HepG2 (cell line): ENCODE measurements at regions not wholly inside any gene's neighbourhood (a gene's known extent, or its start where the extent isn't known, plus 50 kb on each side); places are given as distances from the start of the nearest gene placed in this dataset.

Experiments
- ATAC-seq: fragments of 200-7000 bp; cut with Tn5 transposase; 3 replicates; pipeline ENCODE4 v1.9.1; 2020; ENCODE audit warnings: mild to moderate bottlenecking, moderate library complexity
- BruUV-seq: library from RNA; stranded (reverse); fragments of 400-500 nt; replicated peaks from 2 replicates; lab custom pipeline; 2021; lab: Mats Ljungman, UMichigan
- CTCF ChIA-PET: fragments of 300-600 bp; formaldehyde crosslinking; extraction: SDS; loops from one replicate; lab custom pipeline; 2021; ENCODE audit warnings: low total read pairs, inconsistent platforms, low intra/inter-chr PET ratio; lab: Yijun Ruan, JAX
- POLR2A ChIA-PET: fragments of 350-600 bp; sonication (Branson Sonifier 250); formaldehyde crosslinking; loops from one replicate; lab custom pipeline; 2020; ENCODE audit warnings: antibody characterized with exemption, inconsistent platforms; lab: Yijun Ruan, JAX
- DNase-seq: peaks from one replicate; pipeline ENCODE4 v3.0.0-alpha.2; 2015; ENCODE audit warnings: low spot score
- FAIRE-seq: peaks from 3 replicates; lab custom pipeline; 2011; peaks lifted over from hg19 to GRCh38; lab: Jason Lieb, UNC
- H2AFZ ChIP-seq: one replicate; pipeline ENCODE4 v1.6.1; 2011; ENCODE audit warnings: low read length, inconsistent platforms
- H3K27ac ChIP-seq: fragments of 300-600 bp; 3 replicates; pipeline ENCODE4 v1.8.0; 2011; ENCODE audit warnings: mixed run types, mild to moderate bottlenecking, mixed read lengths, low read length, inconsistent platforms; ENCODE audit not compliant: insufficient read depth; ENCODE audit errors: extremely low read length
- H3K27me3 ChIP-seq, 2 experiments: fragments of 200-600 bp in 1 of 2; 2 replicates in 1 of 2; 3 replicates in 1 of 2; pipeline versions ENCODE4 v1.6.0 to v1.8.0; 2011; ENCODE audit warnings: low read length in 2 of 2, mild to moderate bottlenecking in 2 of 2, moderate library complexity in 2 of 2, inconsistent platforms in 1 of 2; ENCODE audit not compliant: insufficient read depth in 2 of 2, control insufficient read depth in 1 of 2
- H3K36me3 ChIP-seq, 2 experiments: fragments of 200-600 bp in 1 of 2; replicated peaks in 1 of 2; 2 replicates in 1 of 2; 3 replicates in 1 of 2; pipeline versions ENCODE4 v1.5.1 to v1.8.0; 2011; ENCODE audit warnings: low read length in 2 of 2, inconsistent platforms in 1 of 2; ENCODE audit not compliant: insufficient read depth in 2 of 2, control insufficient read depth in 1 of 2
- H3K4me1 ChIP-seq: 2 replicates; pipeline ENCODE4 v1.5.1; 2012; ENCODE audit warnings: low read length, inconsistent platforms; ENCODE audit not compliant: insufficient read depth
- H3K4me2 ChIP-seq: 2 replicates; pipeline ENCODE4 v1.6.0; 2011; ENCODE audit warnings: low read depth, low read length, inconsistent platforms
- H3K4me3 ChIP-seq, 3 experiments: fragments of 200-600 bp in 1 of 3; sonication (generic), shearing (Covaris generic) in 1 of 3; replicated peaks in 1 of 3; 2 replicates each; pipeline ENCODE4 v1.5.1; 2011 to 2016; ENCODE audit warnings: low read length in 3 of 3, inconsistent platforms in 2 of 3, low read depth in 2 of 3, mild to moderate bottlenecking in 2 of 3, control low read depth in 1 of 3, mixed read lengths in 1 of 3; ENCODE audit not compliant: insufficient read depth in 1 of 3
- H3K79me2 ChIP-seq: one replicate; pipeline ENCODE4 v1.6.1; 2011; ENCODE audit warnings: low read length, inconsistent platforms; ENCODE audit not compliant: insufficient read depth
- H3K9ac ChIP-seq: 2 replicates; pipeline ENCODE4 v1.6.0; 2011; ENCODE audit warnings: mild to moderate bottlenecking, low read depth, low read length, inconsistent platforms; ENCODE audit not compliant: insufficient read depth
- H3K9me3 ChIP-seq: 2 replicates; pipeline ENCODE4 v1.5.1; 2012; ENCODE audit warnings: mild to moderate bottlenecking, low read length
- H4K20me1 ChIP-seq: 2 replicates; pipeline ENCODE4 v1.6.0; 2011; ENCODE audit warnings: inconsistent platforms, mild to moderate bottlenecking, low read length, moderate library complexity; ENCODE audit not compliant: insufficient read depth
- BATF2 ChIP-seq: sonication (generic); formaldehyde crosslinking; IDR thresholded peaks from 2 replicates; pipeline ENCODE4 v1.8.0; 2022; ENCODE audit warnings: mild to moderate bottlenecking, missing genetic modification reagents, moderate library complexity
- CC2D1A ChIP-seq: sonication (generic); formaldehyde crosslinking; IDR thresholded peaks from 2 replicates; pipeline ENCODE4 v1.8.1; 2023; ENCODE audit warnings: mild to moderate bottlenecking, missing genetic modification reagents
- GABPA ChIP-seq, 2 experiments: IDR thresholded peaks; 2 replicates each; pipeline ENCODE4 v1.6.1; 2011 to 2016; ENCODE audit warnings: low read depth in 2 of 2, low read length in 1 of 2, missing biosample characterization in 1 of 2, missing genetic modification characterization in 1 of 2
- HOXA5 ChIP-seq: sonication (generic); formaldehyde crosslinking; IDR thresholded peaks from 2 replicates; pipeline ENCODE4 v1.4.0; 2020; ENCODE audit warnings: missing genetic modification reagents
- KLF9 ChIP-seq: IDR thresholded peaks from 2 replicates; pipeline ENCODE4 v1.6.1; 2016; ENCODE audit warnings: low read depth
- MLLT10 ChIP-seq: sonication (generic); formaldehyde crosslinking; IDR thresholded peaks from 2 replicates; pipeline ENCODE4 v1.4.0; 2020; ENCODE audit warnings: missing genetic modification reagents
- TCF12 ChIP-seq, 2 experiments: fragments of 450-650 bp in 1 of 2; sonication (generic) in 1 of 2; formaldehyde crosslinking in 1 of 2; IDR thresholded peaks; 2 replicates each; pipeline versions ENCODE4 v1.6.1 to v1.8.0; 2017 to 2022; ENCODE audit warnings: antibody characterized with exemption in 1 of 2, mild to moderate bottlenecking in 1 of 2, missing genetic modification reagents in 1 of 2, moderate library complexity in 1 of 2
- THYN1 ChIP-seq: sonication (generic); formaldehyde crosslinking; IDR thresholded peaks from 2 replicates; pipeline ENCODE4 v1.8.1; 2023; ENCODE audit warnings: low read depth, mild to moderate bottlenecking, moderate library complexity, missing genetic modification reagents, borderline replicate concordance
- ZMYM3 ChIP-seq: sonication (generic); formaldehyde crosslinking; IDR thresholded peaks from 2 replicates; pipeline ENCODE4 v1.5.1; 2020; ENCODE audit warnings: mild to moderate bottlenecking, missing genetic modification reagents
- ZNF263 ChIP-seq: sonication (generic); formaldehyde crosslinking; IDR thresholded peaks from 2 replicates; pipeline ENCODE4 v1.4.0; 2020; ENCODE audit warnings: missing genetic modification reagents
- ZNF329 ChIP-seq: sonication (generic); formaldehyde crosslinking; IDR thresholded peaks from 2 replicates; pipeline ENCODE4 v1.9.0; 2021; ENCODE audit warnings: low read depth, mild to moderate bottlenecking, missing genetic modification reagents
- ZNF513 ChIP-seq: sonication (generic); formaldehyde crosslinking; conservative IDR thresholded peaks from 2 replicates; pipeline ENCODE4 v1.5.0; 2020; ENCODE audit warnings: missing genetic modification reagents
- ZNF615 ChIP-seq: sonication (generic); formaldehyde crosslinking; IDR thresholded peaks from 2 replicates; pipeline ENCODE4 v1.5.0; 2020; ENCODE audit warnings: mild to moderate bottlenecking, missing genetic modification reagents, borderline replicate concordance
- ZNF782 ChIP-seq: sonication (generic); formaldehyde crosslinking; IDR thresholded peaks from 2 replicates; pipeline ENCODE4 v1.4.0; 2020; ENCODE audit warnings: missing genetic modification reagents, mild to moderate bottlenecking, borderline replicate concordance
- WGBS: methylation state at CpG from one replicate; pipeline ENCODE4 v1.1.6; 2017; ENCODE audit warnings: low lambda C conversion rate; 5-methylcytosine and 5-hydroxymethylcytosine counted together
- in situ Hi-C: cut with HindIII; loops from 2 replicates; pipeline ENCODE4 v1.10.0; 2017; ENCODE audit warnings: low pct_unique_long_range_greater_than_20kb; ENCODE audit not compliant: extremely low pct_ligation_motif_present
- intact Hi-C: fragments of 100-400 bp; cut with micrococcal nuclease; formaldehyde crosslinking; loops from one replicate; pipeline ENCODE4 v1.10.0; 2022; ENCODE audit not compliant: unreplicated experiment
- TF ChIP-seq, protein P1 (sequence below): IDR thresholded peaks from 2 replicates; pipeline ENCODE4 v1.6.1; 2016

- ATAC-seq (no peak), DNase-seq (no peak), FAIRE-seq (no peak)
- no peaks in the 10 kb centered on the region for H3K79me2 ChIP-seq
- H3K9me3 ChIP-seq, result peaks cover 45% of the 10 kb centered on the region
- no peak overlapping the region for H2AFZ ChIP-seq
- H4K20me1 ChIP-seq, result no peaks in the 10 kb centered on the region
- no peak overlapping the region for H3K9ac ChIP-seq
- in situ Hi-C loops, result no loop called here
- ChIA-PET CTCF (no interaction called here), POLR2A (no interaction called here)
- 32% methylated on average over 2 of the region's 2 CpGs for WGBS
- no peak overlapping the region for H3K4me3 ChIP-seq
- H3K27ac ChIP-seq, result no peak overlapping the region
- intact Hi-C loops, result no loop called here
- H3K4me1 ChIP-seq, result no peaks in the 10 kb centered on the region
- H3K36me3 ChIP-seq, result no peaks in the 10 kb centered on the region
- TF ChIP-seq TCF12 (IDR thresholded peaks at IDR 0.05) (no peak), TCF12 (CRISPR knock-in tag; IDR thresholded peaks at IDR 0.05) (no peak), CC2D1A (CRISPR knock-in tag) (no peak), KLF9 (CRISPR knock-in tag) (no peak), BATF2 (CRISPR knock-in tag) (no peak)
- TF ChIP-seq, protein P1, sequence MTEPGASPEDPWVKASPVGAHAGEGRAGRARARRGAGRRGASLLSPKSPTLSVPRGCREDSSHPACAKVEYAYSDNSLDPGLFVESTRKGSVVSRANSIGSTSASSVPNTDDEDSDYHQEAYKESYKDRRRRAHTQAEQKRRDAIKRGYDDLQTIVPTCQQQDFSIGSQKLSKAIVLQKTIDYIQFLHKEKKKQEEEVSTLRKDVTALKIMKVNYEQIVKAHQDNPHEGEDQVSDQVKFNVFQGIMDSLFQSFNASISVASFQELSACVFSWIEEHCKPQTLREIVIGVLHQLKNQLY (CRISPR knock-in tag), result no peak
- H3K4me2 ChIP-seq, result no peak overlapping the region
- BruUV-seq, result no TSS peak
- no peaks in the 10 kb centered on the region for H3K27me3 ChIP-seq
These were observed 873.2 kb downstream of the STPG2 start for GRCh38 chr4:97270051-97270450.

- Histone ChIP-seq H3K9me3 (peaks cover 46% of the 10 kb centered on the region), H3K27me3 (no peaks in the 10 kb centered on the region), H3K9ac (no peak overlapping the region), H2AFZ (no peak overlapping the region), H3K4me3 (no peak overlapping the region), H3K79me2 (no peaks in the 10 kb centered on the region), H3K27ac (no peak overlapping the region), H3K4me2 (no peak overlapping the region), H4K20me1 (no peaks in the 10 kb centered on the region), H3K4me1 (no peaks in the 10 kb centered on the region), H3K36me3 (no peaks in the 10 kb centered on the region)
- no peak for ATAC-seq
- CTCF ChIA-PET, result no interaction called here
- no peak for FAIRE-seq
- BruUV-seq, result no TSS peak
- DNase-seq, result no peak
- WGBS, result 8% methylated on average over 3 of the region's 3 CpGs
- in situ Hi-C loops (no loop called here), intact Hi-C loops (no loop called here)
- POLR2A ChIA-PET, result no interaction called here
- no peak for TF ChIP-seq ZNF615
- no peak for TF ChIP-seq MLLT10 (CRISPR knock-in tag)
- TF ChIP-seq HOXA5 (CRISPR knock-in tag), result no peak
- TF ChIP-seq THYN1 (CRISPR knock-in tag), result no peak
- no peak for TF ChIP-seq ZMYM3 (CRISPR knock-in tag)
- TF ChIP-seq ZNF513, result no peak
- no peak for TF ChIP-seq GABPA (IDR thresholded peaks at IDR 0.05; ENCODE audit: low read depth, low read length)
- TF ChIP-seq GABPA (CRISPR knock-in tag; IDR thresholded peaks at IDR 0.05; ENCODE audit: low read depth), result no peak
- TF ChIP-seq ZNF263, result no peak
- TF ChIP-seq ZNF782 (CRISPR knock-in tag), result no peak
- no peak for TF ChIP-seq ZNF329 (CRISPR knock-in tag)
These were observed 863.9 kb downstream of the STPG2 start for GRCh38 chr4:97279391-97279790.
